COR-L47 (cell line): ENCODE measurements at regions not wholly inside any gene's neighbourhood (a gene's known extent, or its start where the extent isn't known, plus 50 kb on each side); places are given as distances from the start of the nearest gene placed in this dataset.
"Not testable (repeated sequence)": the region's sequence is repeated elsewhere in the genome, so short reads cannot be mapped to it uniquely, and the experiment has no call there.

Experiments
- DNase-seq: peaks from one replicate; lab custom pipeline; 2025; lab: John Stamatoyannopoulos, UW

DNA sequence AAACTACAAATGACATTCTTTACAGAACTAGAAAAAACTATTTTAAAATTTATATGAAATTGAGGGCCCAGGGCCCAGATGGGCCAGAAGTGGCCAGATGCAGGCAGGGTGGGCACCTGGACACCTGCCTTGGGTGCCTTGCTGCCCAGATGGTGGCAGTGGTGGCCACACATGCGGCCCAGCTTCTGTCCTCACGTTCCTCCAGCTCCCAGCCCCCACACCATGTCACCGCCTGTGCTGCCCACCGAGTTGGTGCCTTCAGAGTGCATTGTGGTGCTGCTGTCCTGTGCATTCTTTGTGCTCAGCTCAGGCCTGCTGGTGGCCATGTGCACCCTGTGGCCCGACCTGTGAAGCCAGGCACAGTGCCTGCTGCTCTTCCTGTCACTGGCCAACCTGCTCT, 216.8 kb upstream of the CXADR start:
- DNase-seq, result no peak

DNA sequence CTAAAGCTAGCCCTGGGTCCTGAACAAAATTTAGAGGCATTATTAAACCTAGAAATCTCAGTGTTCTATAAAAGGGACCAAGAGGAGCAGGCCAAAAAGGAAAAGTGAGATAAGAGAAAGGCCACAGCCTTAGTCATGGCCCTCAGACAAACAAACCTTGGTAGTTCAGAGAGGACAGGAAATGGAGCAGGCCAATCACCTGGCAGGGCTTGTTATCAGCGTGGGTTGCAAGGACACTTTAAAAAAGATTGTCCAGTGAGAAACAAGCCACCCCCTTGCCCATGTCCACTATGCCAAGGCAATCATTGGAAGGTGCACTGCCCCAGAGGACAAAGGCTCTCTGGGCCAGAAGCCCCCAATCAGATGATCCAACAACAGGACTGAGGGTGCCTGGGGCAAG, 213.3 kb upstream of the CXADR start:
- not testable (repeated sequence) for DNase-seq

DNA sequence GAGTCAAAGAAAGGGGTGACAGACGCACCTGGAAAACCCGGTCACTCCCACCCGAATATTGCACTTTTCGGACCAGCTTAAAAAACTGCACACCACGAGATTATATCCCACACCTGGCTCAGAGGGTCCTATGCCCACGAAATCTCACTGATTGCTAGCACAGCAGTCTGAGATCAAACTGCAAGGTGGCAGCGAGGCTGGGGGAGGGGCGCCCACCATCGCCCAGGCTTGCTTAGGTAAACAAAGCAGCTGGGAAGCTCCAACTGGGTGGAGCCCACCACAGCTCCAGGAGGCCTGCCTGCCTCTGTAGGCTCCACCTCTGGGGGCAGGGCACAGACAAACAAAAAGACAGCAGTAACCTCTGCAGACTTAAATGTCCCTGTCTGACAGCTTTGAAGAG, 185.1 kb upstream of the CXADR start:
- not testable (repeated sequence) for DNase-seq

DNA sequence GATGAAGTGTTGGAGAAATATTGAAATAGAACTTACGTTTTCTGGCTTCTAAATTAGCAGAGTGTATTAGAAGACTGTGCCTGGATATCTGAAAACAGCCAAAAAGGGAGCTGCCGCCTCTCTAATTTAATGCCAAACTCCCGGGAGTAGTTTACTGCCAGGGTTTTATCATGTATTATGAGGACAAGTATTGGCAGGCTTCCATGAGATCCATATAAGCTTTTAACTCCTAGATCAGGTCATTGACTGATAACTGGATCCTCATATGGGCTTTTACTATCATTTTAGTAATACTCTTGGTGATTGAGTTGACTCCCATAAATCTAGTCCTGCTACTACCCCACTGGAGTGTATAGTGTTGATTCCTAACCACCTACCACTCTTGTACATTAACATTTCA, 178.4 kb upstream of the CXADR start:
- no peak for DNase-seq

DNA sequence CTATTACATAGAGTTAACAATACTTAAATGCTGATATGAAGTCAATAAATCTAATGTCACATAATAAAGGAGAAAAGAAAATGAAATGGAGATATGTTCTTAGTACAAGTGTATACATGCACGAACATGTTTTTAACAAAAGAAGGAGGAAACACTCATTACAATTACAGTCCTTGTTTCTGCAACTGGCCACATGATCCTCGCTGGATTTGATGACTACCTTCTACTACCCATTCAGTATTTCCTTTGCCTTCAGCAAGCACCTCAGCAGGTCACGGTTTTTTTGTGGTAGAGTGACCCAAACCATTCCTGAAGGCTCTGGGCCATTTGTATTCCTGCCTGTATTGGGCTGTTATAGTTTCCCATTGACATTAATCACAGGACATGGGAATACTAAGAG, 172.8 kb upstream of the CXADR start:
- no peak for DNase-seq

DNA sequence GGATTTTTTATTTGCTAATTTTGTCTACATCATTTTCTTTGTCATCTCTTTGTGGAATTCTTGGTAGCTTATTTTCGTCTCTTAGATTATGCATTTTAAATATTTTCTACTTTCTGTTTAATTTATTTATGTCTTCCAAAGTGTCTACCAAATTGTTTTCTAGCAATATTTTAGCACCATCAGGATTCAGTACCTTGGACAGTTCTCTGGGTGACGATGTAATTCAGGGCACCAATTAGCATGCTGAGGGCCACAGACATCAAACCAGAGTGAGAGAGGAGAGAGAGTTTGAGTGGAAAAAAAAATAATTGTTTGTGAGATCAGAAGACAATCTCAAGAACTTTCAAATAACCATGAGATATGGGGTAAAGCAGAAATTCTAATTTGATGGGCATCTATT, 169.8 kb upstream of the CXADR start:
- no peak for DNase-seq

DNA sequence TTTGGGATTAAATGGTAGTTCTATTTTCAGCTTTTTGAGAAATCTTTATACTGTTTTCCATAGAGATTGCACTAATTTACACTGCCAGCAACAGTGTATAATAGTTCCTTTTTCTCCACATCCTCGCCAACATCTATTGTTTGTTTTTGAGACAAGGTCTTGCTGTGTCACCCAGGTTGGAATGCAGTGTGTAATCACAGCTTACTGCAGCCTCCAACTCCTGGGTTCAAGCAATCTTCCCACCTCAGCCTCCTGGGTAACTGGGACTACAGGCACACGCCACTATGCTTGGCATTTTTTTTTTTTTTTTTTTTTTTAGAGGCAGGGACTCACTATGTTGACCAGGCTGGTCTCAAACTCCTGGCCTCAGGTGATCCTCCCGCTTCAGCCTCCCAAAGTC, 164.5 kb upstream of the CXADR start:
- no peak for DNase-seq

DNA sequence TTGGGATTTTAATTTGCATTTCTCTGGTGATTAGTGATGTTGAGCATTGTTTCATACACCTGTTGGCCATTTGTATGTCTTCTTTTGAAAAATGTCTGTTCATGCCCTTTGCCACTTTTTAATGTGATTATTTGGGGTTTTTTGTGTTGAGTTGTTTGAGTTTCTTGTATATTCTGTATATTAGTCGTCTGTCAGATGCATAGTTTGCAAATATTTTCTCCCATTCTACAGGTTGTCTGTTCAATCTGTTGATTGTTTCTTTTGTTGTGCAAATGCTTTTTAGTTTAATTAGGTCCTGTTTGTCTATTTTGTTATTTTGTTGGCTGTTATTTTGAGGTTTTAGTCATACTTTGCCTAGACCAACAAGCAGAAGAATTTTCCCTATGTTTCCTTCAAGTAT, 164.0 kb upstream of the CXADR start:
- no peak for DNase-seq

DNA sequence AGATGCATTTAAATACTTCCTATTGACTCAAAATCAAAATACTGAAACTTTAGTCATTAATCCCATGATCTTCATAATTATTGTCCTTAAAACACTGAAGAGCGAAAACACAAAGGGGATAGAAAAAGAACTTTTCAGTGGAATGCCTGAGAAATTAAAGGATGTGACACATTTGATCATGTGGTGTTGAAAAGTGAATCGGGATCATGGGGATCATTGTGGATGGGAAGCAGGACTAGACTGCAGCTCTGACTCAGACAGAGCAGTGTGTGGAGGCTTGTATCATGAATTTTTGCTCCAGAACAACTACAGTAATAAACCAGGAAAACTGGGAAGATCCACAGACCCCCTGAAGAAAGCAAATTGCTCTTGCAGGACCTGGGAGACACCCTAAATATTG, 161.1 kb upstream of the CXADR start:
- no peak for DNase-seq

DNA sequence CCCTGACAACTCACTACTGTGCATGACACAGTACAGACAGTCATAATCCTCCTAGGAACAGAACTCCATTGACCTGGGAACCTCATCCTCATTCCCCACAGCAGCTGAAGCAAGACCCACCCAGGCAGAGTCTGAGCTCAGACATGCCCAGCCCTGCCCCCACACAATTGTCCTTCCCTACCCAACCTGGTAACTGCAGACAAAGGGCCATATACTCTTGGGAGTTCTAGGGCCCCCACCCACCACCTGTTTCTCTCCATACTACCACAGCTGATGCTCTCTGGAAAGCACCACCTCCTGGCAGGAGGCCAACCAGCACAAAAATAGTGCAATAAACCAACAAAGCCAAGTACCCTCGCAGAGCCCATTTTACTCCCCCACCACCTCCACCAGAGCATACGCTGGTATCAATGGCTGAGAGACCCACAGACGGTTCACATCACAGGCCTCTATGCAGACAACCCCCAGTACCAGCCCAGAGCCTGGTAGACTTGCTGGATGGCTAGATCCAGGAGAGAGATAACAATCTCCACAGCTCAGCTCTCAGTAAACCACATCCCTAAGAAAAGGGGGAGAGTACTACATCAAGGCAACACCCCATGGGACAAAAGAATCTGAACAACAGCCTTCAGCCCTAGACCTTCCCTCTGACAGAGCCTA, 159.7 kb upstream of the CXADR start:
- peak; percentile 26 for DNase-seq

DNA sequence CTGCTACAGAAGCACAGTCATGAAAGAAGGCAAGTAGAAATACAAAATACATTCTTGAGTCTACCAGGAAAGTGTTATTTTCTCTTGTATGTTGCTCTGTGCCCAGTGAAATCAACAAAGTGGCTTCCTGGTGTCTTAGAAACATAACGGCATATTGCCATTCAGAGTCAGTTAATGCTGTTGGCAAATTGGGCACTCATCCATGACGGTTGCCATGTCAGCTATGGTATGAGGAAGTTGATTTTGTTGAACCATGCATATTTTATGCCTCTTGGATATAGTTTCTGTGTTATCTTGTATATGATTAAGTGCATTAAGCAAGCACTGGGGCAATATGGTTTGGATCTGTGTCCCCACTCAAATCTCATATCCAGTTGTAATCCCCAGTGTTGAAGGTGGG, 153.1 kb upstream of the CXADR start:
- DNase-seq, result no peak

DNA sequence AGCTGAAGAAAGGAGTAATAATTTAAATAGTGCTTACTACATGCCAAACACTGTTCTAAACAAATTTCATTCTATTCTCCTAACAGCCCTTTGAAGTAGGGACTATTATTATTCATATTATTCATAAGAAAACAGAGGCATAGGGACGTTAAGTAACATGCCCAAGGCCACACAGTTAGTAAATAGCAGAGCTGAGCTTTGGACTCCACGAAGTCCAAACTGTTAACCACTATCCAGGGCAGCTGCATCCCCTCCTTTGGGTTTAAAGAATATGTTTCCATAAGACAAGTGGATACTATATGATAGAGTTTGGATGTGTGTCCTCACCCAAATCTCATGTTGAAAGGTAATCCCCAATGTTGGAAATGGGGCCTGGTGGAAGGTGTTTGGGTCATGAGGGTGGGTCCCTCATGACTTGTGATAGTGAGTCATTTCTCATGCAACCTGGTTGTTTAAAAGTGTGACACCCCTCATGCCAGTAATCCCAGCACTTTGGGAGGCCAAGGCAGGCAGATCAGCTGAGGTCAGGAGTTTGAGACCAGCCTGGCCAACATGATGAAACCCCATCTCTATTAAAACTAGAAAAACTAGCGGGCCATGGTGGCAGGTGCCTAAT, 144.0 kb upstream of the CXADR start:
- DNase-seq, result no peak

DNA sequence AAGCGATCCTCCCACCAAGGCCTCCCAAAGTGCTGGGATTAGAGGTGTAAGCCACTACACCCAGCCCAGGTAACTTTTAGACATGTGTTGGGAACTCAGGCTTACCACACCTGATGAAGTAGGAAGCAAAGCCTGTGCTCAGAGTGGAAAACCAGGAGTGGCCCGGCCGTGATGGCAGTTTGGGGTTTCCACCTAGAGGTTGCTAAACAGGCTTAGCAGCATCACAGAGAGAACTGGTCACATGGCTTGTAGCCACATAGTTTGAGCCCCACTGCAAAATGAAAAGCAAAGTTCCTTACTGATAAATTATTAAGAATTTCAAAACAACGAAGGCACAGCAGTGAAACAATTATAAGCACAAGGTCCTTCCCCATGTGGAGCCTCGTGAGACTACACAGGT, 142.6 kb upstream of the CXADR start:
- no peak for DNase-seq

DNA sequence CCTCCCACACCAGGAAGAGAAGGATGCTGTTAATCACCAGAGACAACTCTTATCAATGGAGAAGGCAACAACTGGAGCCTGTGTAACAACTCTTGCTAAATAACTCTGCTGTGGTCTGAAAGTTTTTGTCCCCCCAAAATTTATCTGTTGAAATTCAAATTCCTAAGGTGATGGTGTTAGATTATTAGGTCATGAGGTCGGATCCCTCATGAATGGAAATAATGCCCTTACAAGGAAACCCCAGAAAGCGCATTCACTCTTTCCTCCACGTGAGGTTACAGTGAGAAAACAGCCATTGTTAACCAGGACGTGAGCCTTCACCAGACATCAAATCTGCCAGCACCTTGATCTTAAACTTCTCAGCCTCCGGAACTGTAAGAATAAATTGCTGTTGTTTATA, 141.9 kb upstream of the CXADR start:
- no peak for DNase-seq

DNA sequence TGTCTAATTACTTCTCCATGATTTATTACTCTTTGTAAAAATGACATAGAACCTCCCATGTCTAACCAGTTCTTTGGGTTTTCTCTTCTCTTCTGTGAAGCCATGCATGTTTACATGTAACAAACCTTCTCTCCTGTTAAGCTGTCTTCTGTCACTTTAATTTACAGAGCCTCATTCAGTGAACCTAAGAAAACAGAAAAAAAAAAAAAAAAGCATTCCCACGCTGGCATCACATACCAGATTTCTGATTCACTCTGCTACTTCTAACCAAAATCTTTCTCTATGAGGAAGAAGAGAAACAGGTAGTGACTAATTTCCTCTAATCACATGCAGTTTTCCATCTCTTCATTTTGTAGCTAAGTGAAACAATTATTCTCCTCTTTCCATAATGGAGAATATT, 141.4 kb upstream of the CXADR start:
- DNase-seq, result no peak

DNA sequence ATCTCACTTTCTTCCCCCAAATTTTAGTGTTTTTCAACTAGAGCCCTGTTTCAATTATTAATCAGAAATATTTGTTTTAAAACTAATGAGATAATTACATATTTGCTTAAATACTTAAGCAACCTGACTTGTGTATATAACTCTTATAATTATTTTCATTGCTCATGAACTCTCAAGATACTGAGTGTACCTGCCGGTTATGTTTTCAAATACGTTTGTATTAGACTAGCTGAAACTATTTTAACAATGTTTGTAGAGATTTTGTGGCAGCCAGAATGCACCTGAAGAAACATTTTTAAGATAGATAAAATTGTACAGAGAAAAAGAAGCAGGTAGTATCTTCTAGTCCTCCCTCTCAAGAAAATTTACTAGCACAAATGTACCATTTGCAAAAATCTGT, 140.6 kb upstream of the CXADR start:
- DNase-seq, result no peak

DNA sequence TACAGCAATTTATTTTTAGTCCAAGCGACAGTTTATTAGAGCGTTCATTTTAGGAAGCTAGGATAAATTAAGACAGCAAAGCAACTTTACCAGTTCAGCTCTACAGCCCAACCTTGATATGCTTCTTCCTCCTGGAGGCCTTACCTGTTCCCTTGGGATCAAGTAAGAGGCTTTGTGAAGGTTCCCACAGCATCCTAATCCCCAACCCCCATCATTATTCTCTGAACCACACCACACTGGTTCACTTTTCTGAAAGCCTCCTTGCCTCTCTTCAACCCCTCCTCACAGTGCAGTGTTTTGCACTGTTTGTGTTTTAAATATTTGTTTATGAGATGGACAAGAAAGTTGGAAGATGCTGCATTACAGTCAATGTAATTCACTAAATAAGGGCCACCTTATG, 126.3 kb upstream of the CXADR start:
- DNase-seq, result no peak

DNA sequence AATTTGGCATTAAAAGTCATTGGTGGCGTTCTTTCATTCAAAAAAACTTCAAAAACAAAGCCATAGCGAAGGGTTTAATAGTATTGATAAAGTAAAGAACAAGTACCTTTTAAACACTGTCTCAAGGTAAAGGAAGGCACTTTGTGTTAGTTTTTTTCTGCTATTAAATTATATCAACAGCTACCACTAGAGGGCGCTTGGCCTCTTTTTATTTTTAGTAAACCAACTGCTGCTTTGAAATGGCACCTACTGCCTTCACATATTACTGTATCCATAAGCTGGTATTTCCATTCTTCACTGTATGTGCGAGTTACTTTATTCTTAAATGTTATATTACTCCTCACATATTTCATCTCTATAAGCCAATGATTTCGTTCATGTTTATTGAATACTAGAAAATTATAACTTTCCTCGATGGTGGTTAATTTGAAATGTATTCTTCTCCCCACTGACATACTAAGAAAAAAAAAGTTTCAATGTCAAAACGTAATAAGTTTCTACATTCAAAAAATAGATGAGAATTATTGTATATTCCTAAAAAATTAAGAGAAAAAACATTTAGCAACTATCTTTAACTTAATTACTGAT, 125.7 kb upstream of the CXADR start:
- peak; percentile 66 for DNase-seq

DNA sequence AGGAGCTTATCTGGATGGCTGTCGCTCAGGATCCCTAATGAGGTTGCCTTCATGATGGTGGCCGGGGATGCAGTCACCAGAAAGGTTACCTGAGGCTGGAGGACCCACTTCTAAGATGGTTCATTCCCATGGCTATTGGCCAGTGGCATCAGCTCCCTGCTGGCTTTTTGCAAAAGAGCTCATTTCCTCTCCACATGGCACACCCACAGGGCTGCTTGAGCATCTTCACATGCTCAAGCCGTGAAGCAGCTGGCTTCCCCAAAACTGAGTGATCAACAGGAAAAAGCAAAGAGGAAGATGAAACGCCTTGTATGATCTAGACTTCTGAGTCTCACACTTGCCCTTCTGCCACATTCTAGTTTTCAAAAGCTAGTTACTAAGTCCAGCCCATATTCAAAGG, 124.6 kb upstream of the CXADR start:
- DNase-seq, result peak; percentile 8

DNA sequence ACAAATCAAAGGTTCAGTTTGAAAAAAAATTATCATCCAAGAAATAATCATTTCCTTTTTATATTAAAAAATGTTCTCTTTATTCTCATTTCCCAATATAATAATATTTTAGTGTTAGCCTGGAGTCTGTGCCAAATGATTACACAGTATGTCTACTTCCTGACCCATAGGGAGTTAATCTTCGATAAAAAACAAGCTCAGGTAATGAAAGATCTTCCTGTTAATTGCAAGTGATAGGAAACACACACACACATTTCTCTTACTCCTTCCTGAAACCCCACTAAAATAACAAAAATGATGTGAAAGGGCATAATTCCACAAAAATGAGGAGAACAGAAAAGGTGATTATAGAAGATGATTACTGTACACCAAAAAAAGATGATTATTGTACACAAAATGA, 123.5 kb upstream of the CXADR start:
- no peak for DNase-seq

DNA sequence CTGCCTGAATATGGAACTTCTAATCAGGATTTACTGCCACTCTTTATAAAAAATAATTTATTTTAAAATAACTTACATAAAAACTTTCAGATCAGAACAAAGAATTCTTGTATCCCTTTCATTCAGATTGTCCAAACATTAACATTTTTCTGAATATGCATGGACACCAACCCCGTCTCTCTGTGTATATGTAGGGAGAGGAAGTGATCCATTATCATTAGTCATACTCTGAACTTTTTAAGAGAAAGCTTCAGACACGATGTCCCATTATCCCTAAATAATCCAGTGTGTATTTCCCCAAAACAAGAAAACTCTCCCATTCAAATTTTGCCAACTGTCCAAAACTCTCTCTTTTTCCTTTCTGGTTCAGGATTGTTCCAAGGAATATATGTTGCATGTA, 122.3 kb upstream of the CXADR start:
- no peak for DNase-seq

DNA sequence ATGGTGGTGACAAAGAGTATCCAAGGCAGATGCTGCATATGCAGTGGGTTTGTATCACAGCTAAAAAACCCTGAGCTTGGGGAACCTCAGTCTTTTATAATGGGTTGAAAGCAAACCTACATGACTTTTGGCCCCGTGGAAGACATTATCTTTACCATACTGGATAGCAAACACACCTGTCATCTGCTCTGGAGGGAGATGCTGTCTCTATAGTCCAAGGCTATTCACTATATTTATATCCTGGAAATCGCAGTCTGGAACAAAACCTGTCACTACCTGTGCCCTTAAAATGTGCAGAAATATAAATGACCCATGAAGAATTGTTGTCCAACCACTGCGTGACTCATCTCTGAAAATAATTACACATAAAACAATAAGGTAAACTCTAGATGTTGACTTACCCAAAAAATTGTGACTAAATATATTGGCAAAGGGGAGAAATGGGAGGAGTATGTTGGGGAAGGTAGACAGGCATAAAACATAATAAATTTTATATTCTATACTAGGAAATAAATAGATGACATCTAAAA, 121.0 kb upstream of the CXADR start:
- peak; percentile 20 for DNase-seq

DNA sequence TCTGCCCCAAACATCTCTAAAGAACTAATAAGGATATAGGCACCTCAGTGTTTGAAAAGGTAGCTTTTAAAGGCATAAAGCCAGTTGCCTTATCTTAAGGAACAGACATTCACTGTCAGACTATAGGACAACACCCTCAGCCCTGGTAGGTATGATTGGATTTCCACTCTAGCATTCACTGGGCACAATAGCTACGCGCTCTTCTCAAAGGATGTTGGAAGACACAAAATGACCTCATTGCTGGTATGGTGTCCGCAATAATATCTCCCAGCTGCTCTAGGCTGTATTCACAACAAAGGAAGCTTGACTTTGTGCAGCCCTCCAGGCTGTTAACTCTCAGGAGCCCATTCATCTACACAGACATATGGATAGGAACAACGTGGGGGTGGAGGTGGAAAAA, 119.4 kb upstream of the CXADR start:
- DNase-seq, result no peak

DNA sequence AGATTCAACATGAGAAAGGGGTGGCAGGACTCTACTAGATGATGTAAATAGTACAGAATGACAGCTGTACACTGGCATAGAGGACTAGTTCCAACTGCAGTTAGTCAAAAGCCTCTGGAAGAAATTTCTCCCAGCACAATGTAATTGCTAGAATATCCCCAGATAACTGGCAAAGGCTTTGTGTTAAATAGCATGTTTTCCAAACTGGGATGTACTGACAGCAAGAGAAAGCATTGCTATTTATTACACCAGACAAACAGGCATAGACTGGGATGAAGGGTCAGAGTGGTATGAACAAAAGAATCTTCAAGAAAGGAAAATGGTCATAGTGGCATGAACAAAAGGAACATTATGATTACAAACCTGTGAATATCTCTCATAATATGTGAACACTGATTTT, 115.9 kb upstream of the CXADR start:
- no peak for DNase-seq
